MM.1S (cell line): ENCODE measurements at regions not wholly inside any gene's neighbourhood (a gene's known extent, or its start where the extent isn't known, plus 50 kb on each side); places are given as distances from the start of the nearest gene placed in this dataset.

Source experiments
- EZH2 ChIP-seq: fragments of 300-600 bp; sonication (generic); optimal IDR thresholded peaks from 2 replicates; pipeline ENCODE3; 2017; ENCODE audit warnings: low read depth, mild to moderate bottlenecking, antibody characterized with exemption, low read length, mixed read lengths
- EZH2phosphoT487 ChIP-seq: fragments of 300-600 bp; sonication (generic); IDR thresholded peaks from 2 replicates; pipeline ENCODE4 v1.6.1; 2018; ENCODE audit warnings: antibody characterized with exemption, low read length
- TF ChIP-seq, protein P1 (sequence below): fragments of 300-600 bp; sonication (generic); IDR thresholded peaks from 2 replicates; pipeline ENCODE4 v1.5.1; 2016; ENCODE audit warnings: antibody characterized with exemption, low read length, mixed read lengths

DNA sequence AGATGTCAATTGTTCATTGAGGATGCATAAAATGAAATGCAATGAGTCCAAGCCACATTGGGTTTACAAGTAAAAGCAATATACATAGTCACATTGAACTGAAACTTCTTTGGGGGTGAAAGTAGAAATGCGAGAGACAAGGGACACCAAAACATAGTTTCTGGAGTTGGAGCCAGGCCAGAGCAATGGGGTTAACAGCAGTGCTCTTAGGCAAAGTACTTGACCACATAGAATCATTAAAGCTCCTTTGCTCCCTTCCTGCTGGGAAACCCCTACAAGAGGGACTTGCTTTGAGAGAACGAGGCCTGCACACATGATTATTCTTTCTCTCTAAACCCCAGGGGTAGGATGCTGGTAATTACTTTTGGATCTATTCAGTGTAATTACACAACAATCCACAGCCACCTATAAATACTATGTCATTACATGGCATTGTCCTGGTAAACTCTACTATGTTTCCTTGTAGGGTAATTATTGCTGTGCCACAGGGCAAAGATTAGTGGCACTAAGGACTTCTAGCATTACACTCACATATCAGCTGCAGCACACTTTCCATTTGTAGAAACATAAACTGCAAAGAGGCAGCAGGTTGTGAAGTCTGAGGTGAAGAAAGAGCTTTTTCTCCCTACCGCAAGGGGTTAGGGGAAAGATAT, 421.6 kb upstream of the PBX1 start:
- TF ChIP-seq, protein P1, sequence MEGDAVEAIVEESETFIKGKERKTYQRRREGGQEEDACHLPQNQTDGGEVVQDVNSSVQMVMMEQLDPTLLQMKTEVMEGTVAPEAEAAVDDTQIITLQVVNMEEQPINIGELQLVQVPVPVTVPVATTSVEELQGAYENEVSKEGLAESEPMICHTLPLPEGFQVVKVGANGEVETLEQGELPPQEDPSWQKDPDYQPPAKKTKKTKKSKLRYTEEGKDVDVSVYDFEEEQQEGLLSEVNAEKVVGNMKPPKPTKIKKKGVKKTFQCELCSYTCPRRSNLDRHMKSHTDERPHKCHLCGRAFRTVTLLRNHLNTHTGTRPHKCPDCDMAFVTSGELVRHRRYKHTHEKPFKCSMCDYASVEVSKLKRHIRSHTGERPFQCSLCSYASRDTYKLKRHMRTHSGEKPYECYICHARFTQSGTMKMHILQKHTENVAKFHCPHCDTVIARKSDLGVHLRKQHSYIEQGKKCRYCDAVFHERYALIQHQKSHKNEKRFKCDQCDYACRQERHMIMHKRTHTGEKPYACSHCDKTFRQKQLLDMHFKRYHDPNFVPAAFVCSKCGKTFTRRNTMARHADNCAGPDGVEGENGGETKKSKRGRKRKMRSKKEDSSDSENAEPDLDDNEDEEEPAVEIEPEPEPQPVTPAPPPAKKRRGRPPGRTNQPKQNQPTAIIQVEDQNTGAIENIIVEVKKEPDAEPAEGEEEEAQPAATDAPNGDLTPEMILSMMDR = no peak
- no peak for TF ChIP-seq EZH2
- no peak for TF ChIP-seq EZH2phosphoT487
